ENCODE measurements at regions not wholly inside any gene's neighbourhood (a gene's known extent, or its start where the extent isn't known, plus 50 kb on each side); places are given as distances from the start of the nearest gene placed in this dataset.

GRCh38 chr11:11044137-11044855 is 186.4 kb upstream of the ZBED5 start:
- TF ChIP-seq EP300 (IDR thresholded peaks at IDR 0.05; ENCODE audit: borderline replicate concordance) (no peak), TAF1 (IDR thresholded peaks at IDR 0.05; ENCODE audit: low read depth) (no peak), CEBPB (IDR thresholded peaks at IDR 0.05) (no peak), MAX (IDR thresholded peaks at IDR 0.05) (no peak), YY1 (IDR thresholded peaks at IDR 0.05; ENCODE audit: low read depth) (no peak), TEAD4 (IDR thresholded peaks at IDR 0.05) (no peak), EGR1 (IDR thresholded peaks at IDR 0.05) (no peak)

- TF ChIP-seq CREB1 (IDR thresholded peaks at IDR 0.05; ENCODE audit: low read depth) (no peak), TAF1 (IDR thresholded peaks at IDR 0.05; ENCODE audit: low read depth) (no peak)
Measured at GRCh38 chr11:11043721-11044120, 185.9 kb upstream of the ZBED5 start.

GRCh38 chr11:11039208-11039965 is 181.5 kb upstream of the ZBED5 start:
- TF ChIP-seq TCF12 (IDR thresholded peaks at IDR 0.05; ENCODE audit: low read depth) (0 out of 2 replicates have a peak, but pooled peaks have one; percentile 18), FOXM1 (IDR thresholded peaks at IDR 0.05; ENCODE audit: borderline replicate concordance, low read depth) (no peak), TEAD4 (IDR thresholded peaks at IDR 0.05) (no peak), USF1 (IDR thresholded peaks at IDR 0.05) (peak; percentile 49), NFIC (IDR thresholded peaks at IDR 0.05) (no peak), ZBTB7A (IDR thresholded peaks at IDR 0.05; ENCODE audit: low read depth) (no peak), CREB1 (IDR thresholded peaks at IDR 0.05; ENCODE audit: low read depth) (no peak)

GRCh38 chr11:11038782-11039181 is 180.9 kb upstream of the ZBED5 start:
- TF ChIP-seq RAD21 (IDR thresholded peaks at IDR 0.05; ENCODE audit: low read depth) (no peak), NFIC (IDR thresholded peaks at IDR 0.05) (no peak), CREB1 (IDR thresholded peaks at IDR 0.05; ENCODE audit: low read depth) (no peak), REST (IDR thresholded peaks at IDR 0.05; ENCODE audit: low read depth) (no peak), TCF12 (IDR thresholded peaks at IDR 0.05; ENCODE audit: low read depth) (no peak), EP300 (IDR thresholded peaks at IDR 0.05; ENCODE audit: borderline replicate concordance) (no peak), CEBPB (IDR thresholded peaks at IDR 0.05) (no peak), TAF1 (IDR thresholded peaks at IDR 0.05; ENCODE audit: low read depth) (no peak), YY1 (IDR thresholded peaks at IDR 0.05; ENCODE audit: low read depth) (no peak), MAX (IDR thresholded peaks at IDR 0.05) (no peak), USF1 (IDR thresholded peaks at IDR 0.05) (no peak), EGR1 (IDR thresholded peaks at IDR 0.05) (no peak), FOXM1 (IDR thresholded peaks at IDR 0.05; ENCODE audit: borderline replicate concordance, low read depth) (no peak), ZBTB7A (IDR thresholded peaks at IDR 0.05; ENCODE audit: low read depth) (no peak), TEAD4 (IDR thresholded peaks at IDR 0.05) (no peak)

GRCh38 chr11:11038352-11038751 is 180.5 kb upstream of the ZBED5 start:
- no peak for TF ChIP-seq MAX (IDR thresholded peaks at IDR 0.05)
- TF ChIP-seq YY1 (IDR thresholded peaks at IDR 0.05; ENCODE audit: low read depth): no peak
- no peak for TF ChIP-seq NFIC (IDR thresholded peaks at IDR 0.05)
- TF ChIP-seq CREB1 (IDR thresholded peaks at IDR 0.05; ENCODE audit: low read depth): no peak
- no peak for TF ChIP-seq TAF1 (IDR thresholded peaks at IDR 0.05; ENCODE audit: low read depth)
- no peak for TF ChIP-seq TCF12 (IDR thresholded peaks at IDR 0.05; ENCODE audit: low read depth)
- no peak for TF ChIP-seq REST (IDR thresholded peaks at IDR 0.05; ENCODE audit: low read depth)
- no peak for TF ChIP-seq TEAD4 (IDR thresholded peaks at IDR 0.05)

All from Ishikawa (cell line).